Thymus (tissue), 11 donors: ENCODE measurements at regions not wholly inside any gene's neighbourhood (a gene's known extent, or its start where the extent isn't known, plus 50 kb on each side); places are given as distances from the start of the nearest gene placed in this dataset.

Experiments used
- DNase-seq, 9 donors: peaks; one replicate each; pipeline ENCODE4 v3.0.0-alpha.2; 2013; ENCODE audit warnings: low spot score in 9 of 9, low read depth in 6 of 9, missing footprints in 1 of 9
- H3K27ac ChIP-seq, 2 donors: one replicate each; pipeline ENCODE4 v1.5.1; 2013; ENCODE audit warnings: control low read depth in 1 of 2, low read depth in 1 of 2, low read length in 1 of 2, mild to moderate bottlenecking in 1 of 2, moderate library complexity in 1 of 2
- H3K27me3 ChIP-seq, 2 donors: one replicate each; pipeline ENCODE4 v1.5.1; 2013; ENCODE audit warnings: low read length in 1 of 2; ENCODE audit not compliant: control insufficient read depth in 2 of 2, insufficient read depth in 1 of 2
- H3K36me3 ChIP-seq, 2 donors: one replicate each; pipeline ENCODE4 v1.5.1; 2013; ENCODE audit warnings: low read length in 1 of 2, mild to moderate bottlenecking in 1 of 2, moderate library complexity in 1 of 2; ENCODE audit not compliant: control insufficient read depth in 2 of 2, insufficient read depth in 2 of 2
- H3K4me1 ChIP-seq, 2 donors: one replicate each; pipeline ENCODE4 v1.5.1; 2013; ENCODE audit warnings: low read length in 2 of 2; ENCODE audit not compliant: control insufficient read depth in 2 of 2, insufficient read depth in 2 of 2
- H3K4me3 ChIP-seq, 2 donors: one replicate each; pipeline ENCODE4 v1.5.1; 2013; ENCODE audit warnings: low read length in 2 of 2, control low read depth in 1 of 2, mild to moderate bottlenecking in 1 of 2
- H3K9me3 ChIP-seq, 2 donors: one replicate each; pipeline ENCODE4 v1.5.1; 2013; ENCODE audit warnings: low read length in 1 of 2, mild to moderate bottlenecking in 1 of 2; ENCODE audit not compliant: control insufficient read depth in 2 of 2, insufficient read depth in 1 of 2
- WGBS: extraction: QIAGEN DNeasy Blood & Tissue Kit; methylation state at CpG from one replicate; pipeline ENCODE4 v1.1.7; 2013; 5-methylcytosine and 5-hydroxymethylcytosine counted together
- donor health status: healthy.

GRCh38 chr6:126091466-126091865 lies 105.1 kb downstream of the TRMT11 start:
- Histone ChIP-seq H3K27ac (no peak overlapping the region), H3K9me3 (no peaks in the 10 kb centered on the region), H3K4me3 (no peak overlapping the region), H3K36me3 (no peaks in the 10 kb centered on the region), H3K4me1 (no peaks in the 10 kb centered on the region), H3K27me3 (no peaks in the 10 kb centered on the region)
- WGBS, result 98% methylated on average over 6 of the region's 6 CpGs
- DNase-seq, result no peak

GRCh38 chr6:126093108-126093507 lies 106.8 kb downstream of the TRMT11 start:
- Histone ChIP-seq H3K4me1 (no peaks in the 10 kb centered on the region), H3K27me3 (no peaks in the 10 kb centered on the region), H3K9me3 (no peaks in the 10 kb centered on the region), H3K36me3 (no peaks in the 10 kb centered on the region), H3K27ac (no peak overlapping the region), H3K4me3 (no peak overlapping the region)
- no peak for DNase-seq
- 99% methylated on average over 2 of the region's 2 CpGs for WGBS

GRCh38 chr6:126094411-126094810 lies 108.1 kb downstream of the TRMT11 start:
- Histone ChIP-seq H3K27me3 (no peaks in the 10 kb centered on the region), H3K36me3 (no peaks in the 10 kb centered on the region), H3K4me1 (no peaks in the 10 kb centered on the region), H3K4me3 (no peak overlapping the region), H3K27ac (no peak overlapping the region), H3K9me3 (no peaks in the 10 kb centered on the region)
- WGBS, result 97% methylated on average over 4 of the region's 4 CpGs
- no peak for DNase-seq

GRCh38 chr6:126100386-126100785 lies 114.0 kb downstream of the TRMT11 start:
- no peaks in the 10 kb centered on the region for H3K4me1 ChIP-seq

GRCh38 chr6:126102358-126102757 lies 116.0 kb downstream of the TRMT11 start:
- whole genome bisulfite sequencing, result 94% methylated on average over 5 of the region's 5 CpGs
- H3K36me3 ChIP-seq, result no peaks in the 10 kb centered on the region
- H3K4me1 ChIP-seq, result no peaks in the 10 kb centered on the region
- H3K27ac ChIP-seq, result no peak overlapping the region
- no peak overlapping the region for H3K4me3 ChIP-seq
- DNase-seq, result no peak
- no peaks in the 10 kb centered on the region for H3K27me3 ChIP-seq
- no peaks in the 10 kb centered on the region for H3K9me3 ChIP-seq

More at GRCh38 chr6:126100386-126100785, 114.0 kb downstream of the TRMT11 start:
- Histone ChIP-seq H3K27me3 (no peaks in the 10 kb centered on the region), H3K27ac (no peak overlapping the region), H3K36me3 (no peaks in the 10 kb centered on the region), H3K9me3 (no peaks in the 10 kb centered on the region), H3K4me3 (no peak overlapping the region)
- no peak for DNase-seq
- 96% methylated on average over 4 of the region's 4 CpGs for WGBS

GRCh38 chr6:126103993-126104392 lies 117.7 kb downstream of the TRMT11 start:
- DNase-seq, result no peak
- Histone ChIP-seq H3K9me3 (no peaks in the 10 kb centered on the region), H3K4me1 (no peaks in the 10 kb centered on the region), H3K36me3 (no peaks in the 10 kb centered on the region), H3K4me3 (no peak overlapping the region), H3K27ac (no peak overlapping the region), H3K27me3 (no peaks in the 10 kb centered on the region)
- WGBS, result 97% methylated on average over 3 of the region's 3 CpGs

- Histone ChIP-seq H3K4me3 (no peak overlapping the region), H3K9me3 (no peaks in the 10 kb centered on the region), H3K4me1 (no peaks in the 10 kb centered on the region), H3K27ac (no peak overlapping the region), H3K36me3 (no peaks in the 10 kb centered on the region), H3K27me3 (no peaks in the 10 kb centered on the region)
- WGBS, result 95% methylated on average over 10 of the region's 10 CpGs
- no peak for DNase-seq
These were observed 121.3 kb downstream of the TRMT11 start for GRCh38 chr6:126107475-126108166.

- no peak for DNase-seq
- H3K4me3 ChIP-seq, result no peak overlapping the region
- 98% methylated on average over 4 of the region's 4 CpGs for WGBS
These were observed 124.4 kb downstream of the TRMT11 start for GRCh38 chr6:126110512-126111270.

GRCh38 chr6:126111327-126111726 lies 125.0 kb downstream of the TRMT11 start:
- Histone ChIP-seq H3K4me3 (no peak overlapping the region), H3K36me3 (no peaks in the 10 kb centered on the region), H3K9me3 (no peaks in the 10 kb centered on the region), H3K27ac (no peak overlapping the region), H3K4me1 (no peaks in the 10 kb centered on the region), H3K27me3 (no peaks in the 10 kb centered on the region)
- WGBS, result 91% methylated on average over 2 of the region's 2 CpGs
- DNase-seq, result no peak

More at GRCh38 chr6:126110512-126111270, 124.4 kb downstream of the TRMT11 start:
- H3K27ac ChIP-seq, result no peak overlapping the region
- no peaks in the 10 kb centered on the region for H3K4me1 ChIP-seq
- H3K36me3 ChIP-seq, result no peaks in the 10 kb centered on the region
- no peaks in the 10 kb centered on the region for H3K27me3 ChIP-seq
- H3K9me3 ChIP-seq, result no peaks in the 10 kb centered on the region
